SK-N-SH (cell line): ENCODE measurements at regions not wholly inside any gene's neighbourhood (a gene's known extent, or its start where the extent isn't known, plus 50 kb on each side); places are given as distances from the start of the nearest gene placed in this dataset.

Experiments used
- CHD2 ChIP-seq: fragments of 150-350 bp; IDR thresholded peaks from 2 replicates; pipeline ENCODE4 v1.6.1; 2018; ENCODE audit warnings: low read length; ENCODE audit not compliant: partially characterized antibody
- CTCF ChIP-seq: fragments of 200-600 bp; sonication (generic); IDR thresholded peaks from 2 replicates; pipeline ENCODE4 v1.6.1; 2017; ENCODE audit warnings: antibody characterized with exemption, mild to moderate bottlenecking, moderate library complexity
- EP300 ChIP-seq, 2 experiments: IDR thresholded peaks; 2 replicates each; pipeline versions ENCODE4 v1.4.0 to v1.6.1; 2012; ENCODE audit warnings: borderline replicate concordance in 1 of 2, low read depth in 1 of 2, low read length in 1 of 2
- GABPA ChIP-seq: IDR thresholded peaks from 2 replicates; pipeline ENCODE4 v1.4.0; 2012; ENCODE audit warnings: low read depth, mild to moderate bottlenecking
- MXI1 ChIP-seq: IDR thresholded peaks from 2 replicates; pipeline ENCODE4 v1.6.1; 2012; ENCODE audit warnings: mild to moderate bottlenecking, low read depth, low read length, improper control_type of control experiment
- POLR2AphosphoS5 ChIP-seq: IDR thresholded peaks from 2 replicates; pipeline ENCODE4 v1.6.1; 2012; ENCODE audit warnings: low read depth, low read length
- RAD21 ChIP-seq: IDR thresholded peaks from 2 replicates; pipeline ENCODE4 v1.6.1; 2012; ENCODE audit warnings: mild to moderate bottlenecking, low read length

GRCh38 chr20:21804802-21805201, 99.3 kb downstream of the PAX1 start:
- TF ChIP-seq CHD2 (no peak), RAD21 (no peak), GABPA (no peak), POLR2AphosphoS5 (no peak), EP300 (IDR thresholded peaks at IDR 0.05; ENCODE audit: borderline replicate concordance in 1 of 2, low read depth in 1 of 2, low read length in 1 of 2) (no peak), CTCF (no peak), MXI1 (no peak)
